HCT116 (cell line): ENCODE measurements at regions not wholly inside any gene's neighbourhood (a gene's known extent, or its start where the extent isn't known, plus 50 kb on each side); places are given as distances from the start of the nearest gene placed in this dataset.

ENCODE experiments used
- EGR1 ChIP-seq: IDR thresholded peaks from 2 replicates; pipeline ENCODE4 v1.6.1; 2012; ENCODE audit warnings: low read depth
- POLR2A ChIP-seq: IDR thresholded peaks from 2 replicates; pipeline ENCODE4 v1.7.0; 2011; ENCODE audit warnings: borderline replicate concordance; ENCODE audit not compliant: insufficient read depth, insufficient read length; ENCODE audit errors: extremely low read depth

GRCh38 chr14:37901978-37902377 is 305.7 kb upstream of the SSTR1 start:
- TF ChIP-seq EGR1 (no peak), POLR2A (no peak)
